Ovary (tissue), 1 donor: ENCODE measurements at regions not wholly inside any gene's neighbourhood (a gene's known extent, or its start where the extent isn't known, plus 50 kb on each side); places are given as distances from the start of the nearest gene placed in this dataset.

ENCODE experiments used
- EP300 ChIP-seq: sonication (generic); formaldehyde crosslinking; IDR thresholded peaks from one replicate; pipeline ENCODE4 v1.6.1; 2017; ENCODE audit warnings: antibody characterized with exemption
- POLR2A ChIP-seq: fragments of 450-650 bp; IDR thresholded peaks from one replicate; pipeline ENCODE4 v1.6.1; 2017; ENCODE audit warnings: antibody characterized with exemption, mild to moderate bottlenecking, moderate library complexity

GRCh38 chr5:123269851-123270250 is 153.4 kb downstream of the CEP120 start:
- TF ChIP-seq POLR2A = no peak
- no peak for TF ChIP-seq EP300
